ENCODE measurements at regions not wholly inside any gene's neighbourhood (a gene's known extent, or its start where the extent isn't known, plus 50 kb on each side); places are given as distances from the start of the nearest gene placed in this dataset.
"Not testable (repeated sequence)": the region's sequence is repeated elsewhere in the genome, so short reads cannot be mapped to it uniquely, and the experiment has no call there.

- DNase-seq = not testable (repeated sequence)
Measured at GRCh38 chr10:47622719-47623118, 99.3 kb upstream of the AGAP9 start.

GRCh38 chr10:47619300-47620012 is 96.0 kb upstream of the AGAP9 start:
- DNase-seq = peak; percentile 22

- not testable (repeated sequence) for DNase-seq
Measured at GRCh38 chr10:47609311-47609710, 85.9 kb upstream of the AGAP9 start.

GRCh38 chr10:47605791-47606773 is 82.6 kb upstream of the AGAP9 start:
- not testable (repeated sequence) for DNase-seq

GRCh38 chr10:47600604-47601003 is 77.2 kb upstream of the AGAP9 start:
- not testable (repeated sequence) for DNase-seq

- DNase-seq = not testable (repeated sequence)
Measured at GRCh38 chr10:47600127-47600526, 76.7 kb upstream of the AGAP9 start.

GRCh38 chr10:47599657-47600056 is 76.2 kb upstream of the AGAP9 start:
- DNase-seq = not testable (repeated sequence)

GRCh38 chr10:47593805-47594204 is 70.4 kb upstream of the AGAP9 start:
- DNase-seq = not testable (repeated sequence)

GRCh38 chr10:47593129-47593528 is 69.7 kb upstream of the AGAP9 start:
- not testable (repeated sequence) for DNase-seq

- DNase-seq = not testable (repeated sequence)
Measured at GRCh38 chr10:47590956-47591355, 67.5 kb upstream of the AGAP9 start.

- DNase-seq = not testable (repeated sequence)
Measured at GRCh38 chr10:47590534-47590933, 67.1 kb upstream of the AGAP9 start.

GRCh38 chr10:47582051-47582450 is 58.6 kb upstream of the AGAP9 start:
- not testable (repeated sequence) for DNase-seq

GRCh38 chr10:47580063-47580462 is 56.6 kb upstream of the AGAP9 start:
- DNase-seq = not testable (repeated sequence)

- DNase-seq = not testable (repeated sequence)
Measured at GRCh38 chr10:47578547-47578946, 55.1 kb upstream of the AGAP9 start.

Measured in OCI-M1 (cell line).